SU-DHL-6 (cell line): ENCODE measurements at regions not wholly inside any gene's neighbourhood (a gene's known extent, or its start where the extent isn't known, plus 50 kb on each side); places are given as distances from the start of the nearest gene placed in this dataset.

Source experiments
- EZH2phosphoT487 ChIP-seq: fragments of 200-600 bp; sonication (generic), shearing (Covaris generic); conservative IDR thresholded peaks from 2 replicates; pipeline ENCODE4 v1.6.1; 2018; ENCODE audit warnings: mild to moderate bottlenecking, antibody characterized with exemption, low read length, moderate library complexity, mixed read lengths
- TF ChIP-seq, protein P1 (sequence below): fragments of 200-600 bp; sonication (generic); IDR thresholded peaks from one replicate; pipeline ENCODE4 v1.5.1; 2017; ENCODE audit warnings: antibody characterized with exemption, mild to moderate bottlenecking, low read length, moderate library complexity; ENCODE audit not compliant: insufficient read depth, poor library complexity, severe bottlenecking

DNA sequence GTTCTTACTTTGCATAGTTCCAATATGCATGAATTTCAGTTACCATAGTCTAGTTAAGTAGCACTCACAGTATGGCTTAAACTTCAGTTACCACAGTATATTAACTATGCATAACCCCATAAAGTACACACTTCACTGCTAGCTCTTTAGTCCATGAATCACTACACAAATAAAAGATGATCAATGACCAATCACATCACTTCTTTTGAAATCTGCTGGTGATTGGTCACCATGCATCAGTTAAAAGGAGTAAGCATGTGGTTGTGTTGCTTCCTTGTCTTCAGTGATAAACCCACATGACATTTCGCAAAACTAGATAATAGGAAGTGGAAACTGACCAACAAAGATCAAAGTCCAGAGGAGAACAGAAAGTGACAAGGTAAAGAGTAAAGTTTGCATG is 79.0 kb downstream of the TAF11L14 start:
- TF ChIP-seq, protein P1, sequence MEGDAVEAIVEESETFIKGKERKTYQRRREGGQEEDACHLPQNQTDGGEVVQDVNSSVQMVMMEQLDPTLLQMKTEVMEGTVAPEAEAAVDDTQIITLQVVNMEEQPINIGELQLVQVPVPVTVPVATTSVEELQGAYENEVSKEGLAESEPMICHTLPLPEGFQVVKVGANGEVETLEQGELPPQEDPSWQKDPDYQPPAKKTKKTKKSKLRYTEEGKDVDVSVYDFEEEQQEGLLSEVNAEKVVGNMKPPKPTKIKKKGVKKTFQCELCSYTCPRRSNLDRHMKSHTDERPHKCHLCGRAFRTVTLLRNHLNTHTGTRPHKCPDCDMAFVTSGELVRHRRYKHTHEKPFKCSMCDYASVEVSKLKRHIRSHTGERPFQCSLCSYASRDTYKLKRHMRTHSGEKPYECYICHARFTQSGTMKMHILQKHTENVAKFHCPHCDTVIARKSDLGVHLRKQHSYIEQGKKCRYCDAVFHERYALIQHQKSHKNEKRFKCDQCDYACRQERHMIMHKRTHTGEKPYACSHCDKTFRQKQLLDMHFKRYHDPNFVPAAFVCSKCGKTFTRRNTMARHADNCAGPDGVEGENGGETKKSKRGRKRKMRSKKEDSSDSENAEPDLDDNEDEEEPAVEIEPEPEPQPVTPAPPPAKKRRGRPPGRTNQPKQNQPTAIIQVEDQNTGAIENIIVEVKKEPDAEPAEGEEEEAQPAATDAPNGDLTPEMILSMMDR: no peak
- TF ChIP-seq EZH2phosphoT487: no peak
